Heart left ventricle (tissue), 16 donors: ENCODE measurements at regions not wholly inside any gene's neighbourhood (a gene's known extent, or its start where the extent isn't known, plus 50 kb on each side); places are given as distances from the start of the nearest gene placed in this dataset.

ENCODE experiments used
- ATAC-seq, 4 donors: fragments of 200-7000 bp; cut with Tn5 transposase; one replicate each; pipeline ENCODE4 v1.9.1; 2020 to 2022; ENCODE audit warnings: moderate library complexity in 4 of 4, mild to moderate bottlenecking in 3 of 4, moderate number of reproducible peaks in 1 of 4
- DNase-seq, 5 donors: peaks; one replicate each; pipeline ENCODE4 v3.0.0-alpha.2; 2020
- H3K27ac ChIP-seq, 12 donors: fragments of 200-600 bp; sonication (generic) in 4 of 12; one replicate each; pipeline versions ENCODE4 v1.5.0 to v1.8.0; 2016 to 2022; ENCODE audit warnings: mild to moderate bottlenecking in 2 of 12
- H3K27me3 ChIP-seq, 9 donors: fragments of 200-600 bp; sonication (generic) in 2 of 9; one replicate each; pipeline versions ENCODE4 v1.5.1 to v1.8.0; 2016 to 2022; ENCODE audit warnings: mild to moderate bottlenecking in 3 of 9
- H3K36me3 ChIP-seq, 9 donors: fragments of 200-600 bp; sonication (generic) in 2 of 9; one replicate each; pipeline versions ENCODE4 v1.5.0 to v1.8.0; 2018 to 2022; ENCODE audit warnings: mild to moderate bottlenecking in 2 of 9
- H3K4me1 ChIP-seq, 12 donors: fragments of 200-600 bp; sonication (generic) in 4 of 12; one replicate each; pipeline versions ENCODE4 v1.5.0 to v1.8.0; 2016 to 2022; ENCODE audit warnings: mild to moderate bottlenecking in 3 of 12
- H3K4me3 ChIP-seq, 12 donors: fragments of 200-600 bp; sonication (generic) in 4 of 12; one replicate each; pipeline versions ENCODE4 v1.5.0 to v1.8.0; 2017 to 2022; ENCODE audit warnings: mild to moderate bottlenecking in 9 of 12, moderate library complexity in 4 of 12
- H3K9me3 ChIP-seq, 12 donors: fragments of 200-600 bp; sonication (generic) in 4 of 12; one replicate each; pipeline versions ENCODE4 v1.5.0 to v1.8.0; 2016 to 2022; ENCODE audit warnings: mild to moderate bottlenecking in 1 of 12
- CTCF ChIP-seq, 12 donors: fragments of 200-600 bp; sonication (generic) in 4 of 12; IDR thresholded peaks; one replicate each; pipeline versions ENCODE4 v1.5.0 to v1.8.0; 2018 to 2022; ENCODE audit warnings: antibody characterized with exemption in 12 of 12, mild to moderate bottlenecking in 5 of 12
- POLR2A ChIP-seq, 2 donors: fragments of 450-650 bp; IDR thresholded peaks; one replicate each; pipeline ENCODE4 v1.6.1; 2017; ENCODE audit warnings: antibody characterized with exemption in 2 of 2, mild to moderate bottlenecking in 2 of 2, moderate library complexity in 2 of 2
- WGBS, 4 donors: extraction: QIAGEN DNeasy Blood & Tissue Kit in 2 of 4; methylation state at CpG; one replicate each; pipeline versions ENCODE4 v1.1.5 to v1.1.7; 2013 to 2018; 5-methylcytosine and 5-hydroxymethylcytosine counted together
- intact Hi-C, 10 donors: fragments of 100-400 bp; cut with DNase I; formaldehyde crosslinking; loops; one replicate each; pipeline versions ENCODE4 v1.11.1 to v1.14.2; 2022
- donor health status: ischemic (EF 13 %, LVEDD 7.1; RV severe dilation, severe dysfunction).
- donor health status: healthy with polysubstance abuse.
- donor health status: DM: no; HTN: yes; CAD: no.
- donor health status: DM: no; HTN: no; CAD: no.
- donor health status: ischemic (EF 25% LVEDD 6.9; RV normal size, moderate dysfunction).
- donor health status: ischemic (EF 25% LVEDD 5.7; RV mildly dilated, moderate dysfunction).
- donor health status: healthy.
- donor health status: DM: yes; HTN: yes; CAD: no.
- donor health status: ischemic (EF 35%, LVEDD 5.7; RV mildly dilated, moderate dysfunction).
- donor health status: nonischemic (EF 11% LVEDD 7.7; RV severe dilation, severe dysfunction).
- donor health status: DM: yes; HTN: yes; CAD: no.
- donor health status: PGD.
- donor health status: ischemic (EF 29% LVEDD 5.4; RV normal size, mild dysfunction).
- donor health status: nonischemic (EF 23%, LVEDD 6.1; RV moderate dilation, normal function).

- Histone ChIP-seq H3K27ac (no peak overlapping the region), H3K36me3 (no peaks in the 10 kb centered on the region), H3K4me3 (no peak overlapping the region), H3K4me1 (no peaks in the 10 kb centered on the region), H3K27me3 (no peaks in the 10 kb centered on the region), H3K9me3 (peaks cover 0 to 15% (median 2%) of the 10 kb centered on the region in 12 donors)
- 94 to 96% (median 95%) methylated on average over 2 of the region's 2 CpGs for WGBS, 4 donors
- intact Hi-C loops = no loop called here
- DNase-seq = no peak
- ATAC-seq = no peak
- TF ChIP-seq POLR2A (IDR thresholded peaks at IDR 0.05) = no peak
- no peak for TF ChIP-seq CTCF (IDR thresholded peaks at IDR 0.05)
Observed at GRCh38 chr6:164427728-164428402, 881.5 kb downstream of the C6orf118 start.

GRCh38 chr6:164424489-164424888, 884.9 kb downstream of the C6orf118 start:
- no peak for ATAC-seq
- no peaks in the 10 kb centered on the region for H3K4me1 ChIP-seq
- 84 to 95% (median 89%) methylated on average over 2 of the region's 2 CpGs for WGBS, 4 donors

GRCh38 chr6:164419099-164419498, 890.3 kb downstream of the C6orf118 start:
- H3K27me3 ChIP-seq = no peaks in the 10 kb centered on the region
- no peaks in the 10 kb centered on the region for H3K36me3 ChIP-seq
- TF ChIP-seq CTCF (IDR thresholded peaks at IDR 0.05) (no peak), POLR2A (IDR thresholded peaks at IDR 0.05) (no peak)
- 64 to 78% (median 74%) methylated on average over 4 of the region's 4 CpGs for WGBS, 4 donors
- H3K4me3 ChIP-seq = no peak overlapping the region
- intact Hi-C loops = loop anchor here in 1 of 10 donors (10.0 kb wide), 1 partner anchor 1004 kb away; the partner anchor contains the start of gene QKI
- ATAC-seq (no peak), DNase-seq (no peak)
- H3K9me3 ChIP-seq = peaks cover 0 to 18% (median 10%) of the 10 kb centered on the region in 12 donors
- no peak overlapping the region for H3K27ac ChIP-seq
- peaks cover 0 to 25% (median 5%) of the 10 kb centered on the region in 12 donors for H3K4me1 ChIP-seq

More at GRCh38 chr6:164424489-164424888, 884.9 kb downstream of the C6orf118 start:
- Histone ChIP-seq H3K27me3 (no peaks in the 10 kb centered on the region), H3K9me3 (peaks cover 0 to 28% (median 11%) of the 10 kb centered on the region in 12 donors), H3K4me3 (no peak overlapping the region), H3K36me3 (no peaks in the 10 kb centered on the region), H3K27ac (no peak overlapping the region)
- intact Hi-C loops = no loop called here
- TF ChIP-seq CTCF (IDR thresholded peaks at IDR 0.05) (no peak), POLR2A (IDR thresholded peaks at IDR 0.05) (no peak)
- DNase-seq = no peak

GRCh38 chr6:164418262-164418588, 891.2 kb downstream of the C6orf118 start:
- Histone ChIP-seq H3K9me3 (peaks cover 0 to 18% (median 10%) of the 10 kb centered on the region in 12 donors), H3K27ac (no peak overlapping the region), H3K36me3 (no peaks in the 10 kb centered on the region), H3K4me1 (peaks cover 0 to 25% (median 5%) of the 10 kb centered on the region in 12 donors), H3K4me3 (no peak overlapping the region), H3K27me3 (no peaks in the 10 kb centered on the region)
- ATAC-seq (no peak), DNase-seq (no peak)
- intact Hi-C loops = loop anchor here in 1 of 10 donors (10.0 kb wide), 1 partner anchor 1003 kb away; the partner anchor contains the start of gene QKI
- TF ChIP-seq POLR2A (IDR thresholded peaks at IDR 0.05) (no peak), CTCF (IDR thresholded peaks at IDR 0.05) (no peak)
- WGBS, 4 donors = 62 to 72% (median 65%) methylated on average over 2 of the region's 2 CpGs
